HepG2 (cell line): ENCODE measurements at regions not wholly inside any gene's neighbourhood (a gene's known extent, or its start where the extent isn't known, plus 50 kb on each side); places are given as distances from the start of the nearest gene placed in this dataset.

Experiments used
- ATAC-seq: fragments of 200-7000 bp; cut with Tn5 transposase; 3 replicates; pipeline ENCODE4 v1.9.1; 2020; ENCODE audit warnings: mild to moderate bottlenecking, moderate library complexity
- BruUV-seq: library from RNA; stranded (reverse); fragments of 400-500 nt; replicated peaks from 2 replicates; lab custom pipeline; 2021; lab: Mats Ljungman, UMichigan
- CTCF ChIA-PET: fragments of 300-600 bp; formaldehyde crosslinking; extraction: SDS; loops from one replicate; lab custom pipeline; 2021; ENCODE audit warnings: low total read pairs, inconsistent platforms, low intra/inter-chr PET ratio; lab: Yijun Ruan, JAX
- POLR2A ChIA-PET: fragments of 350-600 bp; sonication (Branson Sonifier 250); formaldehyde crosslinking; loops from one replicate; lab custom pipeline; 2020; ENCODE audit warnings: antibody characterized with exemption, inconsistent platforms; lab: Yijun Ruan, JAX
- DNase-seq: peaks from one replicate; pipeline ENCODE4 v3.0.0-alpha.2; 2015; ENCODE audit warnings: low spot score
- FAIRE-seq: peaks from 3 replicates; lab custom pipeline; 2011; peaks lifted over from hg19 to GRCh38; lab: Jason Lieb, UNC
- H2AFZ ChIP-seq: one replicate; pipeline ENCODE4 v1.6.1; 2011; ENCODE audit warnings: low read length, inconsistent platforms
- H3K27ac ChIP-seq: fragments of 300-600 bp; 3 replicates; pipeline ENCODE4 v1.8.0; 2011; ENCODE audit warnings: mixed run types, mild to moderate bottlenecking, mixed read lengths, low read length, inconsistent platforms; ENCODE audit not compliant: insufficient read depth; ENCODE audit errors: extremely low read length
- H3K27me3 ChIP-seq, 2 experiments: fragments of 200-600 bp in 1 of 2; 2 replicates in 1 of 2; 3 replicates in 1 of 2; pipeline versions ENCODE4 v1.6.0 to v1.8.0; 2011; ENCODE audit warnings: low read length in 2 of 2, mild to moderate bottlenecking in 2 of 2, moderate library complexity in 2 of 2, inconsistent platforms in 1 of 2; ENCODE audit not compliant: insufficient read depth in 2 of 2, control insufficient read depth in 1 of 2
- H3K36me3 ChIP-seq, 2 experiments: fragments of 200-600 bp in 1 of 2; replicated peaks in 1 of 2; 2 replicates in 1 of 2; 3 replicates in 1 of 2; pipeline versions ENCODE4 v1.5.1 to v1.8.0; 2011; ENCODE audit warnings: low read length in 2 of 2, inconsistent platforms in 1 of 2; ENCODE audit not compliant: insufficient read depth in 2 of 2, control insufficient read depth in 1 of 2
- H3K4me1 ChIP-seq: 2 replicates; pipeline ENCODE4 v1.5.1; 2012; ENCODE audit warnings: low read length, inconsistent platforms; ENCODE audit not compliant: insufficient read depth
- H3K4me2 ChIP-seq: 2 replicates; pipeline ENCODE4 v1.6.0; 2011; ENCODE audit warnings: low read depth, low read length, inconsistent platforms
- H3K4me3 ChIP-seq, 3 experiments: fragments of 200-600 bp in 1 of 3; sonication (generic), shearing (Covaris generic) in 1 of 3; replicated peaks in 1 of 3; 2 replicates each; pipeline ENCODE4 v1.5.1; 2011 to 2016; ENCODE audit warnings: low read length in 3 of 3, inconsistent platforms in 2 of 3, low read depth in 2 of 3, mild to moderate bottlenecking in 2 of 3, control low read depth in 1 of 3, mixed read lengths in 1 of 3; ENCODE audit not compliant: insufficient read depth in 1 of 3
- H3K79me2 ChIP-seq: one replicate; pipeline ENCODE4 v1.6.1; 2011; ENCODE audit warnings: low read length, inconsistent platforms; ENCODE audit not compliant: insufficient read depth
- H3K9ac ChIP-seq: 2 replicates; pipeline ENCODE4 v1.6.0; 2011; ENCODE audit warnings: mild to moderate bottlenecking, low read depth, low read length, inconsistent platforms; ENCODE audit not compliant: insufficient read depth
- H3K9me3 ChIP-seq: 2 replicates; pipeline ENCODE4 v1.5.1; 2012; ENCODE audit warnings: mild to moderate bottlenecking, low read length
- H4K20me1 ChIP-seq: 2 replicates; pipeline ENCODE4 v1.6.0; 2011; ENCODE audit warnings: inconsistent platforms, mild to moderate bottlenecking, low read length, moderate library complexity; ENCODE audit not compliant: insufficient read depth
- ARID3A ChIP-seq: IDR thresholded peaks from 2 replicates; pipeline ENCODE4 v1.6.1; 2012; ENCODE audit warnings: low read depth, low read length, improper control_type of control experiment
- BCL6 ChIP-seq: IDR thresholded peaks from 2 replicates; pipeline ENCODE4 v1.6.1; 2016; ENCODE audit warnings: missing genetic modification reagents, missing compliant biosample characterization
- CREB1 ChIP-seq, 2 experiments: fragments of 450-650 bp in 1 of 2; IDR thresholded peaks; 2 replicates each; pipeline ENCODE4 v1.6.1; 2016 to 2017; ENCODE audit warnings: control low read depth in 1 of 2, mild to moderate bottlenecking in 1 of 2, missing compliant biosample characterization in 1 of 2, missing genetic modification characterization in 1 of 2
- GLI4 ChIP-seq: sonication (generic); formaldehyde crosslinking; IDR thresholded peaks from 2 replicates; pipeline ENCODE4 v1.5.1; 2020; ENCODE audit warnings: missing genetic modification reagents, mild to moderate bottlenecking, moderate library complexity, borderline replicate concordance
- MTF1 ChIP-seq: sonication (generic); formaldehyde crosslinking; IDR thresholded peaks from 2 replicates; pipeline ENCODE4 v1.5.0; 2020; ENCODE audit warnings: missing genetic modification reagents
- NCOR1 ChIP-seq: fragments of 200-600 bp; sonication (generic); IDR thresholded peaks from 2 replicates; pipeline ENCODE4 v1.7.0; 2017; ENCODE audit warnings: antibody characterized with exemption, low read length, borderline replicate concordance
- YEATS2 ChIP-seq: sonication (generic); formaldehyde crosslinking; IDR thresholded peaks from 2 replicates; pipeline ENCODE4 v1.4.0; 2020; ENCODE audit warnings: missing genetic modification reagents, borderline replicate concordance
- ZBTB21 ChIP-seq: sonication (generic); formaldehyde crosslinking; IDR thresholded peaks from 2 replicates; pipeline ENCODE4 v1.4.0; 2020; ENCODE audit warnings: missing genetic modification reagents
- ZNF317 ChIP-seq: sonication (generic); formaldehyde crosslinking; IDR thresholded peaks from 2 replicates; pipeline ENCODE4 v1.5.0; 2020; ENCODE audit warnings: mild to moderate bottlenecking, missing genetic modification reagents
- ZNF337 ChIP-seq: sonication (generic); formaldehyde crosslinking; IDR thresholded peaks from 2 replicates; pipeline ENCODE4 v1.5.1; 2020; ENCODE audit warnings: missing genetic modification reagents, low read depth, mild to moderate bottlenecking, borderline replicate concordance
- ZNF557 ChIP-seq: sonication (generic); formaldehyde crosslinking; IDR thresholded peaks from 2 replicates; pipeline ENCODE4 v1.4.0; 2020; ENCODE audit warnings: missing genetic modification reagents
- ZNF891 ChIP-seq: sonication (generic); formaldehyde crosslinking; IDR thresholded peaks from 2 replicates; pipeline ENCODE4 v1.5.0; 2020; ENCODE audit warnings: mild to moderate bottlenecking, missing genetic modification reagents
- WGBS: methylation state at CpG from one replicate; pipeline ENCODE4 v1.1.6; 2017; ENCODE audit warnings: low lambda C conversion rate; 5-methylcytosine and 5-hydroxymethylcytosine counted together
- in situ Hi-C: cut with HindIII; loops from 2 replicates; pipeline ENCODE4 v1.10.0; 2017; ENCODE audit warnings: low pct_unique_long_range_greater_than_20kb; ENCODE audit not compliant: extremely low pct_ligation_motif_present
- intact Hi-C: fragments of 100-400 bp; cut with micrococcal nuclease; formaldehyde crosslinking; loops from one replicate; pipeline ENCODE4 v1.10.0; 2022; ENCODE audit not compliant: unreplicated experiment
- TF ChIP-seq, protein P1 (sequence below): sonication (generic); formaldehyde crosslinking; IDR thresholded peaks from 2 replicates; pipeline ENCODE4 v1.5.0; 2020; ENCODE audit warnings: mild to moderate bottlenecking, missing genetic modification reagents, borderline replicate concordance
- TF ChIP-seq, protein P2 (sequence below): sonication (generic); formaldehyde crosslinking; IDR thresholded peaks from 2 replicates; pipeline ENCODE4 v1.9.0; 2021; ENCODE audit warnings: missing genetic modification reagents, borderline replicate concordance
- TF ChIP-seq, protein P3 (sequence below): sonication (generic); formaldehyde crosslinking; IDR thresholded peaks from 2 replicates; pipeline ENCODE4 v1.5.1; 2020; ENCODE audit warnings: mild to moderate bottlenecking, missing genetic modification reagents

DNA sequence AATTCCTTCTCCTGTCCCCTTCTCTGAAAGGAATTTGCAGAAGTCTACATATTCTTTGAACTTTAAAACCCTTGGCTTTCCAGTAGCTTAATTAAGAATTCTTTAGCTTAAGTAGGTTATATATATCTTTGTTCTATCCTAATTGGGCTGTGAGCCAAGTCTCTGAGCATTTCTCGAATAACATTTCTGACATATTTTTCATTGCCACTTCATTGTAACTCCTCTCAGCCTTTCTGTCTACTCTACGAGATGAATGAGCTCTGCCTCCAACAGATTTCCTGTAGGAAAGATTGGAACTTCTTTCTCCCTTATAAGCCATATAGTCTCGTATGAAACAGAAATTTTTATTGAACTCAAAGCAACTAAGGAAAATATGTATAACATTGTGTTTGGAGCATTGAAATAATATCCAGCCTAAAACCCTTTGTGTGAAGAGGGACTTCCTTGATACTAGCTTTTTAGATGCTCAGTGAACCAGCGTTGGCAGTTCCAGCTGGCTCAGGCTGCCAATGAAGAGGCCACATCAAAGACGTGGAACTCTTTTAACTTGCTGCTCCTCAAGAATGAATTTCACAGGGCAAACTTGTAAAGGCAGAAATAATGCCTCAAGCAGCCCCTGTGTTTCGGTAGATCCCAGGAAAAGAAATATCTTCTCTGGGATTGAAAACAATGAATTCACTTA is 87.7 kb upstream of the NOX3 start:
- no peak for ATAC-seq
- Histone ChIP-seq H3K79me2 (no peaks in the 10 kb centered on the region), H3K36me3 (no peaks in the 10 kb centered on the region), H3K27me3 (no peaks in the 10 kb centered on the region; a peak in 2 of 5 replicates), H3K4me2 (no peak overlapping the region), H3K4me3 (no peak overlapping the region), H4K20me1 (no peaks in the 10 kb centered on the region), H3K27ac (no peak overlapping the region), H3K9ac (no peak overlapping the region), H3K4me1 (peaks cover 11% of the 10 kb centered on the region), H2AFZ (no peak overlapping the region), H3K9me3 (no peaks in the 10 kb centered on the region)
- in situ Hi-C loops (loop anchor here (25.0 kb wide), 1 partner anchor 631 kb away; no protein-coding TSS in a partner anchor), intact Hi-C loops (no loop called here)
- 54% methylated on average over 6 of the region's 6 CpGs for WGBS
- no peak for DNase-seq
- POLR2A ChIA-PET: no interaction called here
- CTCF ChIA-PET: no interaction called here
- no peak for TF ChIP-seq ZNF557
- TF ChIP-seq, protein P1, sequence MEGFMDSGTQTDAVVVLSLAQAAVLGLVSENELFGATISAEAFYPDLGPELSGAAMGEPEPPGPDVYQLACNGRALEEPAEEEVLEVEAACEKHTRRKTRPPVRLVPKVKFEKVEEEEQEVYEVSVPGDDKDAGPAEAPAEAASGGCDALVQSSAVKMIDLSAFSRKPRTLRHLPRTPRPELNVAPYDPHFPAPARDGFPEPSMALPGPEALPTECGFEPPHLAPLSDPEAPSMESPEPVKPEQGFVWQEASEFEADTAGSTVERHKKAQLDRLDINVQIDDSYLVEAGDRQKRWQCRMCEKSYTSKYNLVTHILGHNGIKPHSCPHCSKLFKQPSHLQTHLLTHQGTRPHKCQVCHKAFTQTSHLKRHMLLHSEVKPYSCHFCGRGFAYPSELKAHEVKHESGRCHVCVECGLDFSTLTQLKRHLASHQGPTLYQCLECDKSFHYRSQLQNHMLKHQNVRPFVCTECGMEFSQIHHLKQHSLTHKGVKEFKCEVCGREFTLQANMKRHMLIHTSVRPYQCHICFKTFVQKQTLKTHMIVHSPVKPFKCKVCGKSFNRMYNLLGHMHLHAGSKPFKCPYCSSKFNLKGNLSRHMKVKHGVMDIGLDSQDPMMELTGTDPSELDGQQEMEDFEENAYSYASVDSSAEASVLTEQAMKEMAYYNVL (CRISPR knock-in tag): no peak
- no peak for TF ChIP-seq ARID3A
- TF ChIP-seq ZNF337 (CRISPR knock-in tag): no peak
- TF ChIP-seq YEATS2 (CRISPR knock-in tag): no peak
- no peak for TF ChIP-seq ZNF317
- TF ChIP-seq, protein P2, sequence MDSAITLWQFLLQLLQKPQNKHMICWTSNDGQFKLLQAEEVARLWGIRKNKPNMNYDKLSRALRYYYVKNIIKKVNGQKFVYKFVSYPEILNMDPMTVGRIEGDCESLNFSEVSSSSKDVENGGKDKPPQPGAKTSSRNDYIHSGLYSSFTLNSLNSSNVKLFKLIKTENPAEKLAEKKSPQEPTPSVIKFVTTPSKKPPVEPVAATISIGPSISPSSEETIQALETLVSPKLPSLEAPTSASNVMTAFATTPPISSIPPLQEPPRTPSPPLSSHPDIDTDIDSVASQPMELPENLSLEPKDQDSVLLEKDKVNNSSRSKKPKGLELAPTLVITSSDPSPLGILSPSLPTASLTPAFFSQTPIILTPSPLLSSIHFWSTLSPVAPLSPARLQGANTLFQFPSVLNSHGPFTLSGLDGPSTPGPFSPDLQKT (CRISPR knock-in tag): no peak
- no peak for TF ChIP-seq CREB1 (IDR thresholded peaks at IDR 0.05)
- no peak for TF ChIP-seq CREB1 (CRISPR knock-in tag; IDR thresholded peaks at IDR 0.05)
- TF ChIP-seq, protein P3, sequence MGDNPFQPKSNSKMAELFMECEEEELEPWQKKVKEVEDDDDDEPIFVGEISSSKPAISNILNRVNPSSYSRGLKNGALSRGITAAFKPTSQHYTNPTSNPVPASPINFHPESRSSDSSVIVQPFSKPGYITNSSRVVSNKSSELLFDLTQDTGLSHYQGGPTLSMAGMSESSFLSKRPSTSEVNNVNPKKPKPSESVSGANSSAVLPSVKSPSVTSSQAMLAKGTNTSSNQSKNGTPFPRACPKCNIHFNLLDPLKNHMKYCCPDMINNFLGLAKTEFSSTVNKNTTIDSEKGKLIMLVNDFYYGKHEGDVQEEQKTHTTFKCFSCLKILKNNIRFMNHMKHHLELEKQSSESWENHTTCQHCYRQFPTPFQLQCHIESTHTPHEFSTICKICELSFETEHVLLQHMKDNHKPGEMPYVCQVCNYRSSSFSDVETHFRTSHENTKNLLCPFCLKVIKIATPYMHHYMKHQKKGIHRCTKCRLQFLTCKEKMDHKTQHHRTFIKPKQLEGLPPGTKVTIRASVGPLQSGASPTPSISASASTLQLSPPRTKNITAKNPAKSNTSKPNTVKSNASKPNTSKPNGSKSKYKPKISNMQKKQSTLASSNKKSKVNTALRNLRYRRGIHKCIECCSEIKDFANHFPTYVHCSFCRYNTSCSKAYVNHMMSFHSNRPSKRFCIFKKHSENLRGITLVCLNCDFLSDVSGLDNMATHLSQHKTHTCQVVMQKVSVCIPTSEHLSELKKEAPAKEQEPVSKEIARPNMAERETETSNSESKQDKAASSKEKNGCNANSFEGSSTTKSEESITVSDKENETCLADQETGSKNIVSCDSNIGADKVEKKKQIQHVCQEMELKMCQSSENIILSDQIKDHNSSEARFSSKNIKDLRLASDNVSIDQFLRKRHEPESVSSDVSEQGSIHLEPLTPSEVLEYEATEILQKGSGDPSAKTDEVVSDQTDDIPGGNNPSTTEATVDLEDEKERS: no peak
- no peak for TF ChIP-seq ZNF891 (CRISPR knock-in tag)
- no peak for TF ChIP-seq ZBTB21 (CRISPR knock-in tag)
- no peak for TF ChIP-seq MTF1 (CRISPR knock-in tag)
- TF ChIP-seq GLI4 (CRISPR knock-in tag): no peak
- TF ChIP-seq BCL6 (CRISPR knock-in tag): no peak
- no peak for TF ChIP-seq NCOR1
- no peak for FAIRE-seq
- no TSS peak for BruUV-seq
